Keratinocyte (primary cell): ENCODE measurements at regions not wholly inside any gene's neighbourhood (a gene's known extent, or its start where the extent isn't known, plus 50 kb on each side); places are given as distances from the start of the nearest gene placed in this dataset.

Experiments
- DNase-seq: peaks from one replicate; pipeline ENCODE4 v3.0.0-alpha.2; 2011; ENCODE audit warnings: low read depth, missing footprints, low spot score
- FAIRE-seq: peaks from 2 replicates; lab custom pipeline; 2011; peaks lifted over from hg19 to GRCh38; lab: Jason Lieb, UNC
- H2AFZ ChIP-seq: 2 replicates; pipeline ENCODE4 v1.6.0; 2012; ENCODE audit warnings: low read length, control low read depth, inconsistent platforms; ENCODE audit not compliant: control insufficient read depth
- H3K27ac ChIP-seq: 2 replicates; pipeline ENCODE4 v1.5.1; 2011; ENCODE audit warnings: low read length; ENCODE audit not compliant: control insufficient read depth, insufficient read depth
- H3K27me3 ChIP-seq: 3 replicates; pipeline ENCODE4 v1.6.0; 2011; ENCODE audit warnings: low read length; ENCODE audit not compliant: control insufficient read depth, insufficient read depth; ENCODE audit errors: extremely low read depth
- H3K36me3 ChIP-seq, 2 experiments: 2 replicates in 1 of 2; 3 replicates in 1 of 2; pipeline ENCODE4 v1.5.1; 2011; ENCODE audit warnings: low read length in 2 of 2, mild to moderate bottlenecking in 1 of 2; ENCODE audit not compliant: control insufficient read depth in 2 of 2, insufficient read depth in 2 of 2; ENCODE audit errors: extremely low read depth in 1 of 2
- H3K4me1 ChIP-seq: 3 replicates; pipeline ENCODE4 v1.5.1; 2011; ENCODE audit warnings: low read length; ENCODE audit not compliant: control insufficient read depth, insufficient read depth; ENCODE audit errors: extremely low read depth
- H3K4me2 ChIP-seq: 3 replicates; pipeline ENCODE4 v1.6.0; 2011; ENCODE audit warnings: low read depth, low read length; ENCODE audit not compliant: control insufficient read depth, insufficient read depth; ENCODE audit errors: extremely low read depth
- H3K4me3 ChIP-seq, 3 experiments: fragments of 200-600 bp in 1 of 3; sonication (generic) in 1 of 3; 2 replicates in 2 of 3; 3 replicates in 1 of 3; pipeline ENCODE4 v1.5.1; 2011 to 2016; ENCODE audit warnings: low read length in 3 of 3, mild to moderate bottlenecking in 3 of 3, control low read depth in 2 of 3, inconsistent platforms in 1 of 3, low read depth in 1 of 3, mixed read lengths in 1 of 3, mixed run types in 1 of 3, moderate library complexity in 1 of 3; ENCODE audit not compliant: control insufficient read depth in 2 of 3, insufficient read depth in 2 of 3; ENCODE audit errors: extremely low read depth in 1 of 3
- H3K79me2 ChIP-seq: 2 replicates; pipeline ENCODE4 v1.6.0; 2012; ENCODE audit warnings: low read length; ENCODE audit not compliant: control insufficient read depth, insufficient read depth
- H3K9ac ChIP-seq: 3 replicates; pipeline ENCODE4 v1.6.0; 2011; ENCODE audit warnings: low read length; ENCODE audit not compliant: control insufficient read depth, insufficient read depth; ENCODE audit errors: extremely low read depth
- H3K9me1 ChIP-seq: 3 replicates; pipeline ENCODE4 v1.6.0; 2011; ENCODE audit warnings: low read length; ENCODE audit not compliant: control insufficient read depth, insufficient read depth; ENCODE audit errors: extremely low read depth
- H3K9me3 ChIP-seq: 2 replicates; pipeline ENCODE4 v1.5.1; 2012; ENCODE audit warnings: low read depth, low read length; ENCODE audit not compliant: control insufficient read depth
- H4K20me1 ChIP-seq: 3 replicates; pipeline ENCODE4 v1.6.0; 2011; ENCODE audit warnings: low read length; ENCODE audit not compliant: control insufficient read depth, insufficient read depth; ENCODE audit errors: extremely low read depth
- CTCF ChIP-seq, 3 experiments: IDR thresholded peaks in 1 of 3; conservative IDR thresholded peaks in 1 of 3; optimal IDR thresholded peaks in 1 of 3; 2 replicates in 2 of 3; 3 replicates in 1 of 3; pipeline versions ENCODE3 to v1.5.1; 2011; ENCODE audit warnings: low read length in 3 of 3, mild to moderate bottlenecking in 3 of 3, moderate library complexity in 2 of 3, control low read depth in 1 of 3, inconsistent platforms in 1 of 3; ENCODE audit not compliant: insufficient read depth in 2 of 3; ENCODE audit errors: extremely low read depth in 1 of 3
- EZH2 ChIP-seq: IDR thresholded peaks from one replicate; pipeline ENCODE4 v1.6.1; 2012; ENCODE audit warnings: inconsistent platforms, mild to moderate bottlenecking, low read length, moderate library complexity
- dilution Hi-C: fragments of 300-500 bp; cut with MboI; formaldehyde crosslinking; loops from one replicate; pipeline ENCODE4 v1.7.0; 2020; ENCODE audit warnings: low sequenced_read_pairs; ENCODE audit not compliant: extremely low pct_ligation_motif_present

GRCh38 chr6:55654445-55654844 lies 75.5 kb upstream of the HMGCLL1 start:
- no peak for FAIRE-seq
- Histone ChIP-seq H3K9ac (no peak overlapping the region), H3K27ac (no peak overlapping the region)

DNA sequence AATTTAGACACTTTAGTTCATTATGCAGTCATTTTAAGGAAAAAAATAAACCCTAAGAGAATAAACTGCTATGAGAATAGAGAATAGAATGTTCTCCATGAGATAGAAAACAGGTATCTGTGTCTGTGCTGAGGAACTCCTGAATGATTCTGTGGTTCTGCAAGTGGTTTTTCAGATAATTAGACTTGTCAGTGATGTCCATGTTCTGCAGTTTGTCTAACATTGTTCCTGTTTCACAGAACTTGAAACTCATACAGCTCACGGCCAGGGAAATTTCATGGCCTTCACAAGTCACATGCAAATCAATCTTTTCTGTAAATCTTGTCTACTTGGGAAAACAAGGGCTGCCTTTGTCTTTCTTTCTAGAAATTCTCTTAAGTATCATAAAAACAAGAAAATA lies 73.4 kb upstream of the HMGCLL1 start:
- H3K4me1 ChIP-seq: no peaks in the 10 kb centered on the region
- no peaks in the 10 kb centered on the region for H4K20me1 ChIP-seq
- H3K79me2 ChIP-seq: no peaks in the 10 kb centered on the region
- no peak for DNase-seq
- no peak overlapping the region for H3K9ac ChIP-seq
- H3K4me2 ChIP-seq: no peak overlapping the region
- H3K36me3 ChIP-seq: no peaks in the 10 kb centered on the region
- H3K4me3 ChIP-seq: no peak overlapping the region
- no peak for TF ChIP-seq EZH2
- no peak for TF ChIP-seq CTCF (optimal IDR thresholded peaks at IDR 0.05 in 1 of 3, IDR thresholded peaks at IDR 0.05 in 1 of 3, conservative IDR thresholded peaks at IDR 0.05 in 1 of 3; ENCODE audit: extremely low read depth in 1 of 3, insufficient read depth in 2 of 3, low read length in 3 of 3)
- H3K27ac ChIP-seq: no peak overlapping the region
- H2AFZ ChIP-seq: no peak overlapping the region
- no peaks in the 10 kb centered on the region for H3K9me1 ChIP-seq
- dilution Hi-C loops: no loop called here
- no peak for FAIRE-seq
- H3K9me3 ChIP-seq: no peaks in the 10 kb centered on the region
- H3K27me3 ChIP-seq: no peaks in the 10 kb centered on the region

More at GRCh38 chr6:55654445-55654844, 75.5 kb upstream of the HMGCLL1 start:
- H3K27me3 ChIP-seq: no peaks in the 10 kb centered on the region
- H3K36me3 ChIP-seq: no peaks in the 10 kb centered on the region
- H3K9me3 ChIP-seq: no peaks in the 10 kb centered on the region
- dilution Hi-C loops: no loop called here
- no peaks in the 10 kb centered on the region for H3K4me1 ChIP-seq
- no peaks in the 10 kb centered on the region for H3K9me1 ChIP-seq
- no peak for TF ChIP-seq CTCF (optimal IDR thresholded peaks at IDR 0.05 in 1 of 3, IDR thresholded peaks at IDR 0.05 in 1 of 3, conservative IDR thresholded peaks at IDR 0.05 in 1 of 3; ENCODE audit: extremely low read depth in 1 of 3, insufficient read depth in 2 of 3, low read length in 3 of 3)
- no peak for TF ChIP-seq EZH2
- no peak overlapping the region for H3K4me3 ChIP-seq
- no peak for DNase-seq
- no peak overlapping the region for H2AFZ ChIP-seq
- H4K20me1 ChIP-seq: no peaks in the 10 kb centered on the region
- H3K79me2 ChIP-seq: no peaks in the 10 kb centered on the region
- no peak overlapping the region for H3K4me2 ChIP-seq
